Subcutaneous abdominal adipose tissue (tissue), 5 donors: ENCODE measurements at regions not wholly inside any gene's neighbourhood (a gene's known extent, or its start where the extent isn't known, plus 50 kb on each side); places are given as distances from the start of the nearest gene placed in this dataset.
"Not testable (repeated sequence)": the region's sequence is repeated elsewhere in the genome, so short reads cannot be mapped to it uniquely, and the experiment has no call there.

Source experiments
- H3K27ac ChIP-seq: one replicate; pipeline ENCODE4 v1.7.0; 2013; ENCODE audit warnings: low read depth, mild to moderate bottlenecking, inconsistent platforms, low read length, moderate library complexity
- H3K27me3 ChIP-seq, 5 donors: one replicate each; pipeline ENCODE4 v1.7.0; 2013; ENCODE audit warnings: low read length in 5 of 5, inconsistent platforms in 1 of 5; ENCODE audit not compliant: control insufficient read depth in 5 of 5, insufficient read depth in 4 of 5
- H3K36me3 ChIP-seq, 5 donors: one replicate each; pipeline ENCODE4 v1.7.0; 2013; ENCODE audit warnings: low read length in 5 of 5; ENCODE audit not compliant: control insufficient read depth in 5 of 5, insufficient read depth in 5 of 5
- H3K4me1 ChIP-seq, 5 donors: one replicate each; pipeline ENCODE4 v1.7.0; 2013; ENCODE audit warnings: low read length in 5 of 5, mild to moderate bottlenecking in 3 of 5, moderate library complexity in 1 of 5; ENCODE audit not compliant: control insufficient read depth in 5 of 5, insufficient read depth in 5 of 5
- H3K4me3 ChIP-seq, 5 donors: one replicate each; pipeline ENCODE4 v1.7.0; 2013; ENCODE audit warnings: low read length in 5 of 5, low read depth in 1 of 5
- H3K9ac ChIP-seq, 5 donors: one replicate each; pipeline ENCODE4 v1.7.0; 2013; ENCODE audit warnings: low read length in 5 of 5, mild to moderate bottlenecking in 4 of 5, moderate library complexity in 3 of 5
- H3K9me3 ChIP-seq, 5 donors: one replicate each; pipeline ENCODE4 v1.7.0; 2013; ENCODE audit warnings: low read length in 5 of 5; ENCODE audit not compliant: control insufficient read depth in 5 of 5
- donor health status: healthy.
- donor health status: healthy.
- donor health status: healthy.
- donor health status: healthy.
- donor health status: healthy.

- peaks cover 6 to 25% (median 14%) of the 10 kb centered on the region in 5 donors for H3K4me1 ChIP-seq
- H3K27me3 ChIP-seq, result no peaks in the 10 kb centered on the region
- no peak overlapping the region for H3K9ac ChIP-seq
- H3K27ac ChIP-seq, result peak overlapping the region; percentile 48
- no peak overlapping the region for H3K4me3 ChIP-seq
- no peaks in the 10 kb centered on the region for H3K36me3 ChIP-seq
- H3K9me3 ChIP-seq, result no peaks in the 10 kb centered on the region
Observed at GRCh38 chr7:155232911-155233310, 64.8 kb upstream of the INSIG1 start.

GRCh38 chr7:155233311-155234157, 64.1 kb upstream of the INSIG1 start:
- Histone ChIP-seq H3K9ac (peak overlapping the region in 1 of 5 donors; percentile 27), H3K27ac (peak overlapping the region; percentile 48), H3K4me3 (no peak overlapping the region), H3K27me3 (no peaks in the 10 kb centered on the region), H3K4me1 (peaks cover 6 to 23% (median 13%) of the 10 kb centered on the region in 5 donors), H3K36me3 (no peaks in the 10 kb centered on the region), H3K9me3 (no peaks in the 10 kb centered on the region)

- Histone ChIP-seq H3K9ac (peak overlapping the region in 1 of 5 donors; percentile 27), H3K9me3 (no peaks in the 10 kb centered on the region), H3K36me3 (peaks cover 0 to 3% (median under 1%) of the 10 kb centered on the region in 5 donors), H3K4me3 (no peak overlapping the region), H3K4me1 (peaks cover 5 to 23% (median 13%) of the 10 kb centered on the region in 5 donors), H3K27ac (peak overlapping the region; percentile 48), H3K27me3 (no peaks in the 10 kb centered on the region)
Observed at GRCh38 chr7:155234158-155234492, 63.6 kb upstream of the INSIG1 start.

- Histone ChIP-seq H3K9ac (no peak overlapping the region), H3K4me1 (peaks cover 5 to 19% (median 13%) of the 10 kb centered on the region in 5 donors), H3K9me3 (no peaks in the 10 kb centered on the region), H3K27ac (no peak overlapping the region), H3K4me3 (no peak overlapping the region), H3K36me3 (peaks cover 0 to 4% (median 3%) of the 10 kb centered on the region in 5 donors), H3K27me3 (no peaks in the 10 kb centered on the region)
Observed at GRCh38 chr7:155234950-155235789, 62.5 kb upstream of the INSIG1 start.

- Histone ChIP-seq H3K36me3 (peaks cover 0 to 6% (median 3%) of the 10 kb centered on the region in 5 donors), H3K4me3 (no peak overlapping the region), H3K9ac (no peak overlapping the region), H3K27me3 (no peaks in the 10 kb centered on the region), H3K4me1 (peaks cover 3 to 17% (median 13%) of the 10 kb centered on the region in 5 donors), H3K9me3 (no peaks in the 10 kb centered on the region), H3K27ac (no peak overlapping the region)
Observed at GRCh38 chr7:155236386-155236785, 61.3 kb upstream of the INSIG1 start.

GRCh38 chr7:155237297-155237696, 60.4 kb upstream of the INSIG1 start:
- Histone ChIP-seq H3K36me3 (peaks cover 0 to 6% (median 3%) of the 10 kb centered on the region in 5 donors), H3K9me3 (no peaks in the 10 kb centered on the region), H3K4me1 (peaks cover 3 to 22% (median 17%) of the 10 kb centered on the region in 5 donors), H3K4me3 (no peak overlapping the region), H3K9ac (peak overlapping the region in 1 of 5 donors; percentile 17), H3K27ac (no peak overlapping the region), H3K27me3 (no peaks in the 10 kb centered on the region)

GRCh38 chr7:155237730-155238129, 59.9 kb upstream of the INSIG1 start:
- peaks cover 3 to 24% (median 20%) of the 10 kb centered on the region in 5 donors for H3K4me1 ChIP-seq
- H3K36me3 ChIP-seq, result peaks cover 0 to 6% (median 3%) of the 10 kb centered on the region in 5 donors
- no peaks in the 10 kb centered on the region for H3K9me3 ChIP-seq
- no peaks in the 10 kb centered on the region for H3K27me3 ChIP-seq
- no peak overlapping the region for H3K27ac ChIP-seq
- H3K9ac ChIP-seq, result no peak overlapping the region
- no peak overlapping the region for H3K4me3 ChIP-seq

- peaks cover 0 to 13% (median 10%) of the 10 kb centered on the region in 5 donors for H3K4me1 ChIP-seq
- not testable (repeated sequence) for H3K36me3 ChIP-seq, H3K9me3 ChIP-seq, H3K4me3 ChIP-seq, H3K9ac ChIP-seq, H3K27me3 ChIP-seq, H3K27ac ChIP-seq
Observed at GRCh38 chr7:155239431-155240087, 58.1 kb upstream of the INSIG1 start.

- H3K27me3 ChIP-seq, result no peaks in the 10 kb centered on the region
- H3K4me1 ChIP-seq, result peaks cover 0 to 28% (median 21%) of the 10 kb centered on the region in 5 donors
- H3K9ac ChIP-seq, result no peak overlapping the region
- H3K27ac ChIP-seq, result no peak overlapping the region
- H3K9me3 ChIP-seq, result peaks cover 0 to 2% (median 0%) of the 10 kb centered on the region in 5 donors
- peaks cover 3 to 22% (median 17%) of the 10 kb centered on the region in 5 donors for H3K36me3 ChIP-seq
- no peak overlapping the region for H3K4me3 ChIP-seq
Observed at GRCh38 chr7:155244675-155245074, 53.0 kb upstream of the INSIG1 start.
